ENCODE measurements at regions not wholly inside any gene's neighbourhood (a gene's known extent, or its start where the extent isn't known, plus 50 kb on each side); places are given as distances from the start of the nearest gene placed in this dataset.

- WGBS, 2 donors, result 82 to 90% methylated on average over 3 of the region's 3 CpGs
- no peaks in the 10 kb centered on the region for H3K36me3 ChIP-seq
- ATAC-seq (no peak), DNase-seq (no peak), FAIRE-seq (no peak)
- H3K4me1 ChIP-seq, result no peaks in the 10 kb centered on the region
- TF ChIP-seq, protein P1, sequence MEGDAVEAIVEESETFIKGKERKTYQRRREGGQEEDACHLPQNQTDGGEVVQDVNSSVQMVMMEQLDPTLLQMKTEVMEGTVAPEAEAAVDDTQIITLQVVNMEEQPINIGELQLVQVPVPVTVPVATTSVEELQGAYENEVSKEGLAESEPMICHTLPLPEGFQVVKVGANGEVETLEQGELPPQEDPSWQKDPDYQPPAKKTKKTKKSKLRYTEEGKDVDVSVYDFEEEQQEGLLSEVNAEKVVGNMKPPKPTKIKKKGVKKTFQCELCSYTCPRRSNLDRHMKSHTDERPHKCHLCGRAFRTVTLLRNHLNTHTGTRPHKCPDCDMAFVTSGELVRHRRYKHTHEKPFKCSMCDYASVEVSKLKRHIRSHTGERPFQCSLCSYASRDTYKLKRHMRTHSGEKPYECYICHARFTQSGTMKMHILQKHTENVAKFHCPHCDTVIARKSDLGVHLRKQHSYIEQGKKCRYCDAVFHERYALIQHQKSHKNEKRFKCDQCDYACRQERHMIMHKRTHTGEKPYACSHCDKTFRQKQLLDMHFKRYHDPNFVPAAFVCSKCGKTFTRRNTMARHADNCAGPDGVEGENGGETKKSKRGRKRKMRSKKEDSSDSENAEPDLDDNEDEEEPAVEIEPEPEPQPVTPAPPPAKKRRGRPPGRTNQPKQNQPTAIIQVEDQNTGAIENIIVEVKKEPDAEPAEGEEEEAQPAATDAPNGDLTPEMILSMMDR (IDR thresholded peaks at IDR 0.05), result no peak
- no peak overlapping the region for H3K27ac ChIP-seq
- intact Hi-C loops (cut with DNase I), result no loop called here
- no peak overlapping the region for H3K4me3 ChIP-seq
- no peaks in the 10 kb centered on the region for H3K27me3 ChIP-seq
- no peaks in the 10 kb centered on the region for H3K9me3 ChIP-seq
Measured at GRCh38 chr1:184187097-184187496, 135.6 kb downstream of the TSEN15 start.

DNA sequence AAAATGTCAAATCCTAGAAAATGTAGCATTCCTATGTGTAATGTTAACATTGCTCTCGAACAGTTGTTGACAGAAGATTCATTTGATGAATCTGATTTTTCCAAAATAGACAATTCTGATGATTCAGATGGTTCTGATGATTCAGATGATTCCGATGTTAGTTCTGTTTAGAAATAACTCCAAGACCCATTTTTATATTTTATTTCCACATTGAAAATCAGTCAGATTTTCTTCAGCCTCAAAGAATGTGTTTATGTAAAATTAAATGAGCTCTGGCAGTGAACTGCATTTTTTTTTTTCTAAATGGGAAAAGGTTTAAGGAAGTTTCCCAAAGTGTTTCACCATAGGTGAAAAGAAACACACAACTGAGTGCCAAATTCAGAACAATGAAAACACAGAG, 136.5 kb downstream of the TSEN15 start:
- WGBS, 2 donors, result 84% methylated on average over 2 of the region's 2 CpGs

GRCh38 chr1:184189361-184189760, 137.8 kb downstream of the TSEN15 start:
- TF ChIP-seq, protein P1 (IDR thresholded peaks at IDR 0.05), result no peak

More for the DNA sequence above, 136.5 kb downstream of the TSEN15 start:
- no peak overlapping the region for H3K27ac ChIP-seq
- intact Hi-C loops (cut with DNase I), result no loop called here
- FAIRE-seq (peak; percentile 51), DNase-seq (no peak), ATAC-seq (no peak)
- H3K4me1 ChIP-seq, result no peaks in the 10 kb centered on the region
- H3K27me3 ChIP-seq, result no peaks in the 10 kb centered on the region
- H3K9me3 ChIP-seq, result no peaks in the 10 kb centered on the region
- TF ChIP-seq, protein P1 (IDR thresholded peaks at IDR 0.05), result no peak
- no peak overlapping the region for H3K4me3 ChIP-seq
- H3K36me3 ChIP-seq, result no peaks in the 10 kb centered on the region

GRCh38 chr1:184190616-184191015, 139.1 kb downstream of the TSEN15 start:
- TF ChIP-seq, protein P1 (IDR thresholded peaks at IDR 0.05), result no peak
- ATAC-seq, result no peak
- FAIRE-seq, result no peak

More at GRCh38 chr1:184189361-184189760, 137.8 kb downstream of the TSEN15 start:
- Histone ChIP-seq H3K4me1 (no peaks in the 10 kb centered on the region), H3K27me3 (no peaks in the 10 kb centered on the region), H3K9me3 (no peaks in the 10 kb centered on the region), H3K36me3 (no peaks in the 10 kb centered on the region), H3K4me3 (no peak overlapping the region), H3K27ac (no peak overlapping the region)
- ATAC-seq (peak in 2 of 4 donors; percentile 40 to 44), DNase-seq (peak in 1 of 6 donors; percentile 17), FAIRE-seq (no peak)
- intact Hi-C loops (cut with DNase I), result no loop called here

DNA sequence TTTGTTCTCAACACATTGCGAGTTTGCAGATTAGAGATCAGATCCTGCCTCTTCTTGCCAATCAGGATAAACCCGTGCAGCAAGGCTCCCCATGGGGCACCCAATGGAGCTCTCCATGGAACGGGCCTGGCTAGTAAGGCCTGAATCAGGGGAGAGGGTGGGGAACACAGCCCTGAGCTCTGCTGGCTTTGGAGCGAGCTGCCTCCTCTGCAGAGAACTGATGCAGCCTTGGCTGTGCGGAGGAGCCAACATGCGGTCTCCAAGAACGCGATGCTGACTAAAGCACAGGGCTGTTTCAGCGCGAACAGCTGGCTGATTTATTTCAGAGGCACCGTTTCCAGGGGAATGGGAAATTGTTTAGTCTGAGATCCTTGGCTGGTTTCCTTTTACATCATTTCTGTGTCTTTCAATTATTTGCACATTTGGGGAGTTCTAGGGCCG, 139.7 kb downstream of the TSEN15 start:
- TF ChIP-seq, protein P1 (IDR thresholded peaks at IDR 0.05), result no peak
- Histone ChIP-seq H3K9me3 (no peaks in the 10 kb centered on the region), H3K4me1 (no peaks in the 10 kb centered on the region), H3K36me3 (no peaks in the 10 kb centered on the region), H3K4me3 (no peak overlapping the region), H3K27ac (no peak overlapping the region), H3K27me3 (no peaks in the 10 kb centered on the region)
- ATAC-seq (peak in 3 of 4 donors; percentile 64 to 83 (median 72)), FAIRE-seq (no peak), DNase-seq (peak in 3 of 6 donors; percentile 6 to 22 (median 16))
- intact Hi-C loops (cut with DNase I), result no loop called here
- WGBS, 2 donors, result 60% methylated on average over 12 of the region's 12 CpGs

More at GRCh38 chr1:184190616-184191015, 139.1 kb downstream of the TSEN15 start:
- WGBS, 2 donors, result 42 to 46% methylated on average over 2 of the region's 2 CpGs
- Histone ChIP-seq H3K4me1 (no peaks in the 10 kb centered on the region), H3K4me3 (no peak overlapping the region), H3K9me3 (no peaks in the 10 kb centered on the region), H3K36me3 (no peaks in the 10 kb centered on the region), H3K27ac (no peak overlapping the region), H3K27me3 (no peaks in the 10 kb centered on the region)
- intact Hi-C loops (cut with DNase I), result no loop called here
- DNase-seq, result no peak

All from pancreas (tissue), 10 donors.